ENCODE measurements at regions not wholly inside any gene's neighbourhood (a gene's known extent, or its start where the extent isn't known, plus 50 kb on each side); places are given as distances from the start of the nearest gene placed in this dataset.
A peak's percentile ranks its signal among the peaks of the same experiment; 100 is the strongest.

- no peak overlapping the region for H3K4me3 Mint-ChIP-seq
- no peak for DNase-seq (ENCODE audit: low read depth, low spot score)
- no peak overlapping the region for H3K27ac Mint-ChIP-seq (ENCODE audit: unreplicated experiment)
- no peaks in the 10 kb centered on the region for H3K4me1 Mint-ChIP-seq
- no peaks in the 10 kb centered on the region for H3K27me3 Mint-ChIP-seq (ENCODE audit: low read depth)
- H3K36me3 Mint-ChIP-seq (ENCODE audit: low read depth), result no peaks in the 10 kb centered on the region
- H3K9me3 Mint-ChIP-seq, result no peaks in the 10 kb centered on the region
- no peak for TF ChIP-seq CTCF (conservative IDR thresholded peaks at IDR 0.05)
Measured at GRCh38 chr9:73579823-73580222, 428.2 kb downstream of the ANXA1 start.

GRCh38 chr9:73583576-73583975 is 431.9 kb downstream of the ANXA1 start:
- Mint-ChIP-seq H3K9me3 (no peaks in the 10 kb centered on the region), H3K4me1 (no peaks in the 10 kb centered on the region), H3K36me3 (ENCODE audit: low read depth) (no peaks in the 10 kb centered on the region), H3K4me3 (no peak overlapping the region), H3K27ac (ENCODE audit: unreplicated experiment) (no peak overlapping the region), H3K27me3 (ENCODE audit: low read depth) (no peaks in the 10 kb centered on the region)
- DNase-seq (ENCODE audit: low read depth, low spot score), result no peak
- no peak for TF ChIP-seq CTCF (conservative IDR thresholded peaks at IDR 0.05)

- DNase-seq (ENCODE audit: low read depth, low spot score), result no peak
- no peak overlapping the region for H3K4me3 Mint-ChIP-seq
- H3K36me3 Mint-ChIP-seq (ENCODE audit: low read depth), result no peaks in the 10 kb centered on the region
- H3K9me3 Mint-ChIP-seq, result no peaks in the 10 kb centered on the region
- TF ChIP-seq CTCF (conservative IDR thresholded peaks at IDR 0.05), result no peak
- H3K27ac Mint-ChIP-seq (ENCODE audit: unreplicated experiment), result no peak overlapping the region
- peaks cover 25% of the 10 kb centered on the region for H3K4me1 Mint-ChIP-seq
- no peaks in the 10 kb centered on the region for H3K27me3 Mint-ChIP-seq (ENCODE audit: low read depth)
Measured at GRCh38 chr9:73595036-73595545, 443.4 kb downstream of the ANXA1 start.

- no peaks in the 10 kb centered on the region for H3K9me3 Mint-ChIP-seq
- no peak overlapping the region for H3K4me3 Mint-ChIP-seq
- H3K36me3 Mint-ChIP-seq (ENCODE audit: low read depth), result no peaks in the 10 kb centered on the region
- no peaks in the 10 kb centered on the region for H3K27me3 Mint-ChIP-seq (ENCODE audit: low read depth)
- no peak for DNase-seq (ENCODE audit: low read depth, low spot score)
- TF ChIP-seq CTCF (conservative IDR thresholded peaks at IDR 0.05), result no peak
- peak overlapping the region; percentile 4 for H3K27ac Mint-ChIP-seq (ENCODE audit: unreplicated experiment)
- peaks cover 25% of the 10 kb centered on the region for H3K4me1 Mint-ChIP-seq
Measured at GRCh38 chr9:73596321-73596720, 444.7 kb downstream of the ANXA1 start.

- Mint-ChIP-seq H3K27me3 (ENCODE audit: low read depth) (no peaks in the 10 kb centered on the region), H3K36me3 (ENCODE audit: low read depth) (no peaks in the 10 kb centered on the region), H3K4me1 (peaks cover 25% of the 10 kb centered on the region), H3K4me3 (no peak overlapping the region), H3K9me3 (no peaks in the 10 kb centered on the region), H3K27ac (ENCODE audit: unreplicated experiment) (no peak overlapping the region)
- no peak for DNase-seq (ENCODE audit: low read depth, low spot score)
- TF ChIP-seq CTCF (conservative IDR thresholded peaks at IDR 0.05), result no peak
Measured at GRCh38 chr9:73597039-73597438, 445.4 kb downstream of the ANXA1 start.

- Mint-ChIP-seq H3K9me3 (no peaks in the 10 kb centered on the region), H3K4me3 (no peak overlapping the region), H3K27me3 (ENCODE audit: low read depth) (no peaks in the 10 kb centered on the region), H3K4me1 (peaks cover 25% of the 10 kb centered on the region), H3K27ac (ENCODE audit: unreplicated experiment) (no peak overlapping the region), H3K36me3 (ENCODE audit: low read depth) (no peaks in the 10 kb centered on the region)
- no peak for DNase-seq (ENCODE audit: low read depth, low spot score)
- TF ChIP-seq CTCF (conservative IDR thresholded peaks at IDR 0.05), result no peak
Measured at GRCh38 chr9:73597771-73598170, 446.1 kb downstream of the ANXA1 start.

All from neural crest cell (in vitro differentiated cells).